ENCODE measurements at regions not wholly inside any gene's neighbourhood (a gene's known extent, or its start where the extent isn't known, plus 50 kb on each side); places are given as distances from the start of the nearest gene placed in this dataset.
A peak's percentile ranks its signal among the peaks of the same experiment; 100 is the strongest.

- H3K9ac ChIP-seq (ENCODE audit: low read length in 3 of 3), result no peak overlapping the region
- DNase-seq, result no peak
- no peaks in the 10 kb centered on the region for H3K27me3 ChIP-seq (ENCODE audit: control insufficient read depth, insufficient read depth, low read length)
- H3K9me3 ChIP-seq (ENCODE audit: control insufficient read depth in 2 of 3, insufficient read depth in 1 of 3, low read length in 3 of 3), result no peaks in the 10 kb centered on the region
- FAIRE-seq, result no peak
- no peaks in the 10 kb centered on the region for H3K36me3 ChIP-seq (ENCODE audit: control insufficient read depth in 2 of 3, insufficient read depth in 3 of 3, low read length in 3 of 3)
- H3K4me1 ChIP-seq (ENCODE audit: control insufficient read depth in 2 of 3, insufficient read depth in 2 of 3, low read depth in 1 of 3, low read length in 3 of 3), result no peaks in the 10 kb centered on the region
- TF ChIP-seq, protein P1, sequence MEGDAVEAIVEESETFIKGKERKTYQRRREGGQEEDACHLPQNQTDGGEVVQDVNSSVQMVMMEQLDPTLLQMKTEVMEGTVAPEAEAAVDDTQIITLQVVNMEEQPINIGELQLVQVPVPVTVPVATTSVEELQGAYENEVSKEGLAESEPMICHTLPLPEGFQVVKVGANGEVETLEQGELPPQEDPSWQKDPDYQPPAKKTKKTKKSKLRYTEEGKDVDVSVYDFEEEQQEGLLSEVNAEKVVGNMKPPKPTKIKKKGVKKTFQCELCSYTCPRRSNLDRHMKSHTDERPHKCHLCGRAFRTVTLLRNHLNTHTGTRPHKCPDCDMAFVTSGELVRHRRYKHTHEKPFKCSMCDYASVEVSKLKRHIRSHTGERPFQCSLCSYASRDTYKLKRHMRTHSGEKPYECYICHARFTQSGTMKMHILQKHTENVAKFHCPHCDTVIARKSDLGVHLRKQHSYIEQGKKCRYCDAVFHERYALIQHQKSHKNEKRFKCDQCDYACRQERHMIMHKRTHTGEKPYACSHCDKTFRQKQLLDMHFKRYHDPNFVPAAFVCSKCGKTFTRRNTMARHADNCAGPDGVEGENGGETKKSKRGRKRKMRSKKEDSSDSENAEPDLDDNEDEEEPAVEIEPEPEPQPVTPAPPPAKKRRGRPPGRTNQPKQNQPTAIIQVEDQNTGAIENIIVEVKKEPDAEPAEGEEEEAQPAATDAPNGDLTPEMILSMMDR (IDR thresholded peaks at IDR 0.05; ENCODE audit: borderline replicate concordance, extremely low read depth, insufficient read depth), result no peak
- no peak overlapping the region for H3K27ac ChIP-seq (ENCODE audit: low read depth in 2 of 2, low read length in 2 of 2)
- intact Hi-C loops (cut with DNase I), result no loop called here
- no peak overlapping the region for H3K4me3 ChIP-seq (ENCODE audit: low read length in 3 of 3)
These were observed 596.4 kb upstream of the VRK2 start for GRCh38 chr2:57450170-57450569.

GRCh38 chr2:57452634-57453033 is 594.0 kb upstream of the VRK2 start:
- Histone ChIP-seq H3K4me3 (ENCODE audit: low read length in 3 of 3) (no peak overlapping the region), H3K27me3 (ENCODE audit: control insufficient read depth, insufficient read depth, low read length) (no peaks in the 10 kb centered on the region), H3K36me3 (ENCODE audit: control insufficient read depth in 2 of 3, insufficient read depth in 3 of 3, low read length in 3 of 3) (no peaks in the 10 kb centered on the region), H3K27ac (ENCODE audit: low read depth in 2 of 2, low read length in 2 of 2) (no peak overlapping the region), H3K9me3 (ENCODE audit: control insufficient read depth in 2 of 3, insufficient read depth in 1 of 3, low read length in 3 of 3) (no peaks in the 10 kb centered on the region), H3K4me1 (ENCODE audit: control insufficient read depth in 2 of 3, insufficient read depth in 2 of 3, low read depth in 1 of 3, low read length in 3 of 3) (no peaks in the 10 kb centered on the region), H3K9ac (ENCODE audit: low read length in 3 of 3) (no peak overlapping the region)
- TF ChIP-seq, protein P1 (IDR thresholded peaks at IDR 0.05; ENCODE audit: borderline replicate concordance, extremely low read depth, insufficient read depth), result no peak
- intact Hi-C loops (cut with DNase I), result no loop called here
- DNase-seq (no peak), FAIRE-seq (no peak)

DNA sequence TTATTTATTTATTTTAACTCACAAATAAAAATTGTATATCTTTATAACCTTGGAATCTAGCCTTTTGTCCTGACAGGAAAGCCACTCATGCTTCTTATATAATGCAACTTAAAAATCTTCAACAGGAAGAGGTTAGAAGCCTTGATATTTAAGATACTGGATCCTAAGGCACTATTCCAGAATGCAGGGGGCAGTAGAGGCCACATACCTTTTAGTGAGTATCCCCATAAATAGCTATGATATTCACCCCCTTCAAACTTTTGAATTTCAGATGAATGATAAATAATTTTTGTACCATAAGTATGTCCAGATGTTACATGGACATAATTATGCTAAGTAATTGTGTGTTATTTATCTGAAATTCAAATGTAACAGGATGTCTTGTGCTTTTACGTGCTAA is 592.7 kb upstream of the VRK2 start:
- H3K9me3 ChIP-seq (ENCODE audit: control insufficient read depth in 2 of 3, insufficient read depth in 1 of 3, low read length in 3 of 3), result no peaks in the 10 kb centered on the region
- intact Hi-C loops (cut with DNase I), result no loop called here
- H3K36me3 ChIP-seq (ENCODE audit: control insufficient read depth in 2 of 3, insufficient read depth in 3 of 3, low read length in 3 of 3), result no peaks in the 10 kb centered on the region
- no peak overlapping the region for H3K4me3 ChIP-seq (ENCODE audit: low read length in 3 of 3)
- H3K4me1 ChIP-seq (ENCODE audit: control insufficient read depth in 2 of 3, insufficient read depth in 2 of 3, low read depth in 1 of 3, low read length in 3 of 3), result no peaks in the 10 kb centered on the region
- H3K27ac ChIP-seq (ENCODE audit: low read depth in 2 of 2, low read length in 2 of 2), result no peak overlapping the region
- no peak for DNase-seq
- H3K9ac ChIP-seq (ENCODE audit: low read length in 3 of 3), result no peak overlapping the region
- H3K27me3 ChIP-seq (ENCODE audit: control insufficient read depth, insufficient read depth, low read length), result no peaks in the 10 kb centered on the region
- TF ChIP-seq, protein P1 (IDR thresholded peaks at IDR 0.05; ENCODE audit: borderline replicate concordance, extremely low read depth, insufficient read depth), result peak; percentile 8
- no peak for FAIRE-seq

All from kidney (tissue), 13 donors.